Ovary (tissue), 3 donors: ENCODE measurements at regions not wholly inside any gene's neighbourhood (a gene's known extent, or its start where the extent isn't known, plus 50 kb on each side); places are given as distances from the start of the nearest gene placed in this dataset.

ENCODE experiments used
- CTCF ChIP-seq, 3 donors: fragments of 450-650 bp in 2 of 3; fragments of 200-600 bp in 1 of 3; IDR thresholded peaks; one replicate each; pipeline versions ENCODE4 v1.5.1 to v1.8.0; 2016 to 2022; ENCODE audit warnings: antibody characterized with exemption in 3 of 3, mild to moderate bottlenecking in 1 of 3
- POLR2A ChIP-seq: fragments of 450-650 bp; IDR thresholded peaks from one replicate; pipeline ENCODE4 v1.6.1; 2017; ENCODE audit warnings: antibody characterized with exemption, mild to moderate bottlenecking, moderate library complexity
- donor health status: DM: no; HTN: no; CAD: no.

- TF ChIP-seq POLR2A (no peak), CTCF (IDR thresholded peaks at IDR 0.05) (no peak)
Measured at GRCh38 chr2:15704788-15705115, 113.1 kb downstream of the DDX1 start.
